Kidney (tissue), 13 donors: ENCODE measurements at regions not wholly inside any gene's neighbourhood (a gene's known extent, or its start where the extent isn't known, plus 50 kb on each side); places are given as distances from the start of the nearest gene placed in this dataset.

ENCODE experiments used
- DNase-seq, 5 donors: peaks; one replicate each; pipeline ENCODE4 v3.0.0-alpha.2; 2013 to 2020
- FAIRE-seq: peaks from 2 replicates; lab custom pipeline; 2012; peaks lifted over from hg19 to GRCh38; lab: Jason Lieb, UNC
- H3K27ac ChIP-seq, 2 donors: one replicate each; pipeline ENCODE4 v1.7.0; 2013; ENCODE audit warnings: low read depth in 2 of 2, low read length in 2 of 2, inconsistent platforms in 1 of 2
- H3K27me3 ChIP-seq: one replicate; pipeline ENCODE4 v1.7.1; 2013; ENCODE audit warnings: low read length, inconsistent platforms; ENCODE audit not compliant: control insufficient read depth, insufficient read depth
- H3K36me3 ChIP-seq, 3 donors: one replicate each; pipeline versions ENCODE4 v1.7.0 to v1.7.1; 2013; ENCODE audit warnings: low read length in 3 of 3, control low read depth in 1 of 3, inconsistent platforms in 1 of 3; ENCODE audit not compliant: insufficient read depth in 3 of 3, control insufficient read depth in 2 of 3
- H3K4me1 ChIP-seq, 3 donors: one replicate each; pipeline versions ENCODE4 v1.7.0 to v1.7.1; 2013; ENCODE audit warnings: low read length in 3 of 3, inconsistent platforms in 1 of 3, low read depth in 1 of 3; ENCODE audit not compliant: control insufficient read depth in 2 of 3, insufficient read depth in 2 of 3
- H3K4me3 ChIP-seq, 3 donors: one replicate each; pipeline versions ENCODE4 v1.7.0 to v1.8.1; 2013; ENCODE audit warnings: low read length in 3 of 3, control low read depth in 1 of 3, inconsistent platforms in 1 of 3
- H3K9ac ChIP-seq, 3 donors: one replicate each; pipeline versions ENCODE4 v1.7.0 to v1.7.1; 2013; ENCODE audit warnings: low read length in 3 of 3, control low read depth in 1 of 3, inconsistent platforms in 1 of 3
- H3K9me3 ChIP-seq, 3 donors: one replicate each; pipeline versions ENCODE4 v1.7.0 to v1.7.1; 2013; ENCODE audit warnings: low read length in 3 of 3, control low read depth in 1 of 3, inconsistent platforms in 1 of 3; ENCODE audit not compliant: control insufficient read depth in 2 of 3, insufficient read depth in 1 of 3
- intact Hi-C: fragments of 100-400 bp; cut with DNase I; formaldehyde crosslinking; loops from one replicate; pipeline ENCODE4 v1.11.1; 2022
- TF ChIP-seq, protein P1 (sequence below): IDR thresholded peaks from 3 replicates; pipeline ENCODE4 v1.5.1; 2012; ENCODE audit warnings: mild to moderate bottlenecking, moderate library complexity, borderline replicate concordance; ENCODE audit not compliant: insufficient read depth; ENCODE audit errors: extremely low read depth
- donor health status: control.
- donor health status: control.
- donor health status: control.
- donor health status: control.
- donor health status: control.
- donor health status: DM: yes; HTN: yes; CAD: no.
- donor health status: Normal renal cell carcinoma (clear cell type).

DNA sequence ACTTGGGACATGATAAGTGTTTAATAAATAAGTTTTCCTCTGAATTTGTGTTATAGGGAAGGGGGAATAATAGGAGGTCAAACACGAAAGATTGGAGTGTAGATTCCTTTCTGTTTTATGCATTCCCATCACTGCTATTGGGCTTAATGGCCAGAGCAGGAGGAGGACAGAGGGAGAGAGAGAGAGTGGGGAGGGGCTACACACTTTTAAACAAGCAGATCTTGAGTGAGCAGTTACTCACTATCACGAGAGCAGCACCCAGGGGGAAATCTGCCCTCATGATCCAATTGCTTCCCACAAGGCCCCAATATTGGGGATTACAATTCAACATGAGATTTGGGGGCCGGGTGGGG lies 505.0 kb downstream of the GRIN2A start:
- no peak for FAIRE-seq
- H3K4me1 ChIP-seq: no peaks in the 10 kb centered on the region
- TF ChIP-seq, protein P1, sequence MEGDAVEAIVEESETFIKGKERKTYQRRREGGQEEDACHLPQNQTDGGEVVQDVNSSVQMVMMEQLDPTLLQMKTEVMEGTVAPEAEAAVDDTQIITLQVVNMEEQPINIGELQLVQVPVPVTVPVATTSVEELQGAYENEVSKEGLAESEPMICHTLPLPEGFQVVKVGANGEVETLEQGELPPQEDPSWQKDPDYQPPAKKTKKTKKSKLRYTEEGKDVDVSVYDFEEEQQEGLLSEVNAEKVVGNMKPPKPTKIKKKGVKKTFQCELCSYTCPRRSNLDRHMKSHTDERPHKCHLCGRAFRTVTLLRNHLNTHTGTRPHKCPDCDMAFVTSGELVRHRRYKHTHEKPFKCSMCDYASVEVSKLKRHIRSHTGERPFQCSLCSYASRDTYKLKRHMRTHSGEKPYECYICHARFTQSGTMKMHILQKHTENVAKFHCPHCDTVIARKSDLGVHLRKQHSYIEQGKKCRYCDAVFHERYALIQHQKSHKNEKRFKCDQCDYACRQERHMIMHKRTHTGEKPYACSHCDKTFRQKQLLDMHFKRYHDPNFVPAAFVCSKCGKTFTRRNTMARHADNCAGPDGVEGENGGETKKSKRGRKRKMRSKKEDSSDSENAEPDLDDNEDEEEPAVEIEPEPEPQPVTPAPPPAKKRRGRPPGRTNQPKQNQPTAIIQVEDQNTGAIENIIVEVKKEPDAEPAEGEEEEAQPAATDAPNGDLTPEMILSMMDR: no peak

DNA sequence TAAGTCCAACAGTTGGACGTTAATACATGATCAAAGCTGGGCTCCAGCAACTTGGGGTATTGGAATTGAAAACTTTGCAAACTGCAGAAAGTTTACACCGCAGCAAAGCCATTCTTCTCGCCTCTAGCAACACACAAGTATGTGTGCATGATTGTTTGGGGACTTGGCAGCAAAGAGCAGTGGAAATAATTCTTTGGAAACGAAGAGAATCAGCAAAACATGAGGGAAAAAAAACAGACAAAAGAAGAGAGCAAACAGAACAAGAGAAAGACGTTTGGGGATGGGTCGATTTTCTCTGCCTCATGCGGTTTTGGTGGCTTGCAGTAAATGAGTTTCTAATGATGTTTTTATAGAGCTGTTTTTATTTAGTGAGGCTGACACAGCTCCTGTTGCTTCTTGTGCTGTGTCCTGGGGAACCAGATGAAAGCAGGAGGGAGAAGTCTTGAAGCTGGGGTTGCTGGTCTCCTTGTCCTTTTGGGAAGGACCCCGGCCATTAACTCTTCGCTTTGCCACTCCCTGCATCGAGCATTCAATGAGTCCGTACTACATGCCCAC lies 502.9 kb downstream of the GRIN2A start:
- no peak overlapping the region for H3K4me3 ChIP-seq
- TF ChIP-seq, protein P1: no peak
- no peaks in the 10 kb centered on the region for H3K36me3 ChIP-seq
- no peaks in the 10 kb centered on the region for H3K4me1 ChIP-seq
- H3K27ac ChIP-seq: no peak overlapping the region
- peaks cover 0 to 3% (median 0%) of the 10 kb centered on the region in 3 donors for H3K9me3 ChIP-seq
- DNase-seq (no peak), FAIRE-seq (no peak)
- no peak overlapping the region for H3K9ac ChIP-seq
- intact Hi-C loops: no loop called here
- no peaks in the 10 kb centered on the region for H3K27me3 ChIP-seq

More for the DNA sequence above, 505.0 kb downstream of the GRIN2A start:
- H3K27ac ChIP-seq: no peak overlapping the region
- intact Hi-C loops: no loop called here
- H3K36me3 ChIP-seq: no peaks in the 10 kb centered on the region
- no peak for DNase-seq
- H3K4me3 ChIP-seq: no peak overlapping the region
- no peak overlapping the region for H3K9ac ChIP-seq
- H3K9me3 ChIP-seq: no peaks in the 10 kb centered on the region
- no peaks in the 10 kb centered on the region for H3K27me3 ChIP-seq

DNA sequence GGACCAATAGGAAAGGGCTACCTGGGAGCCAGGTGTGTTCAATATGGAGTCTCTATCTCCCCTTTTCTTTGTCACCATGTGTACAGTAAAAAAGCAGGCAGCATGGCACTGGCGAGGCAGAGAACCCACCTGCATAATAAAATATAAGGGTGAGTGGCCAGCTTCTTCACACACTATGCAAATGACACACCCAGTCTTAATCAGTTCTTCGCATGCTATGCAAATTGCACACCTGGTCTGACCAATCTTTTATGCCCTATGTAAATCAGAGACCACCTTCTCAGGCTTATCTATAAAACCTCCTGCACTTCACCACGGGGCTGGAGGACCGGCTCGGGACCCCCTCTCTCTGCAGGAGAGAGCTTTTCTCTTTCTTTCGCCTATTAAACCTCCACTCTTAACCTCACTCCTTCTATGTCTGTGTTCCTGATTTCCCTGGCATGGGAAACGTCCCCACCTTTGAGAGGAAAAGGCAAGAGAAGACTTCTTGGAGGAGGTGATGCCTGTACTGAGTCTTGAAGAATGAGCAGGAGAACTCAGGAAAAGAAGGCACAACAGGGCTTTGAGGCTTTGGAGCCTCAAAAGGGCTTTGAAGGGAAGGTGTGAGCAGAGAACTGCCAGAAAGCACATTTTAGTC lies 502.1 kb downstream of the GRIN2A start:
- no peaks in the 10 kb centered on the region for H3K36me3 ChIP-seq
- no peaks in the 10 kb centered on the region for H3K27me3 ChIP-seq
- TF ChIP-seq, protein P1: no peak
- no peak for DNase-seq
- H3K9ac ChIP-seq: no peak overlapping the region
- H3K4me3 ChIP-seq: no peak overlapping the region
- no peaks in the 10 kb centered on the region for H3K4me1 ChIP-seq
- intact Hi-C loops: no loop called here
- H3K27ac ChIP-seq: no peak overlapping the region
- peaks cover 0 to 3% (median 0%) of the 10 kb centered on the region in 3 donors for H3K9me3 ChIP-seq
- no peak for FAIRE-seq
